GM12873 (cell line): ENCODE measurements at regions not wholly inside any gene's neighbourhood (a gene's known extent, or its start where the extent isn't known, plus 50 kb on each side); places are given as distances from the start of the nearest gene placed in this dataset.

ENCODE experiments used
- TF ChIP-seq, protein P1 (sequence below): IDR thresholded peaks from 2 replicates; pipeline ENCODE4 v1.5.1; 2012; ENCODE audit warnings: low read depth, mild to moderate bottlenecking, moderate library complexity, low read length, control low read depth; ENCODE audit not compliant: insufficient read depth; ENCODE audit errors: missing control alignments

DNA sequence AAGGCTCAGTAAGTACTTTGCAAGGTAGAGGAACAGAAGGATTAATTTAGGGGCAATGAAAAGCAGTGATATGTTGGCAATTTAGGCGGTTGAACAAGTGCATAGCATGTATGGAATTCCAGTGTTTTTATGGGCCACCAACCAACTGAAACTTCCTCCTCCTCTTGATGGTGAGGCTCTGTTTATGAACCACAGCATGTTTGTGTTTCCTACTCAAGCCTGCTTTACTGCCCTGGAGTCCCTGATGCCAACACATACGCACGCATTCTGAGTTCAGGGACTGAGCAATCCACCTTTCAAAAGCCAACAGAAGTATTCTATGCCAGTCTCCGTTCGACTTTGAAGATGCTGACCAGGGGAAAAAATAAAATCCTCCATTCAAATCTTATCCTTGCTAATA is 417.5 kb downstream of the EFNA5 start:
- TF ChIP-seq, protein P1, sequence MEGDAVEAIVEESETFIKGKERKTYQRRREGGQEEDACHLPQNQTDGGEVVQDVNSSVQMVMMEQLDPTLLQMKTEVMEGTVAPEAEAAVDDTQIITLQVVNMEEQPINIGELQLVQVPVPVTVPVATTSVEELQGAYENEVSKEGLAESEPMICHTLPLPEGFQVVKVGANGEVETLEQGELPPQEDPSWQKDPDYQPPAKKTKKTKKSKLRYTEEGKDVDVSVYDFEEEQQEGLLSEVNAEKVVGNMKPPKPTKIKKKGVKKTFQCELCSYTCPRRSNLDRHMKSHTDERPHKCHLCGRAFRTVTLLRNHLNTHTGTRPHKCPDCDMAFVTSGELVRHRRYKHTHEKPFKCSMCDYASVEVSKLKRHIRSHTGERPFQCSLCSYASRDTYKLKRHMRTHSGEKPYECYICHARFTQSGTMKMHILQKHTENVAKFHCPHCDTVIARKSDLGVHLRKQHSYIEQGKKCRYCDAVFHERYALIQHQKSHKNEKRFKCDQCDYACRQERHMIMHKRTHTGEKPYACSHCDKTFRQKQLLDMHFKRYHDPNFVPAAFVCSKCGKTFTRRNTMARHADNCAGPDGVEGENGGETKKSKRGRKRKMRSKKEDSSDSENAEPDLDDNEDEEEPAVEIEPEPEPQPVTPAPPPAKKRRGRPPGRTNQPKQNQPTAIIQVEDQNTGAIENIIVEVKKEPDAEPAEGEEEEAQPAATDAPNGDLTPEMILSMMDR: no peak

DNA sequence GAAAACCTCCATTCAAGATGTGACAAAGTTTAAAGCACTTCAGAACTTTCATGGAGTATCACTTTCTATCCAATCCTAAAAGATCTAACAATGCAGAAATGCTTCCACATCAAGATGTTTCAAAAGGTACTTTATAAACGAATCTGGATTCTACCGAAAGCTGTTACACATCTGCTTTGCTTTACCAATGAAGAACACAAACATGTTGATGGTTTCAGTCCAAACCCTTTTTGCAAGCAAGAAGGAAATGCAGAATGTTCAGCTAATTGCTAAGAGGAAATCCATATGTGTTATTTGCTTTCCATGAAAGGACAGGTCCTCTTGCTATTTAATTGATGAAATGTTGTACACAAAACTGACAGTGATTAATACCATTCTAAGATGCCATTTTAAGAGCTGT is 419.6 kb downstream of the EFNA5 start:
- TF ChIP-seq, protein P1: no peak

DNA sequence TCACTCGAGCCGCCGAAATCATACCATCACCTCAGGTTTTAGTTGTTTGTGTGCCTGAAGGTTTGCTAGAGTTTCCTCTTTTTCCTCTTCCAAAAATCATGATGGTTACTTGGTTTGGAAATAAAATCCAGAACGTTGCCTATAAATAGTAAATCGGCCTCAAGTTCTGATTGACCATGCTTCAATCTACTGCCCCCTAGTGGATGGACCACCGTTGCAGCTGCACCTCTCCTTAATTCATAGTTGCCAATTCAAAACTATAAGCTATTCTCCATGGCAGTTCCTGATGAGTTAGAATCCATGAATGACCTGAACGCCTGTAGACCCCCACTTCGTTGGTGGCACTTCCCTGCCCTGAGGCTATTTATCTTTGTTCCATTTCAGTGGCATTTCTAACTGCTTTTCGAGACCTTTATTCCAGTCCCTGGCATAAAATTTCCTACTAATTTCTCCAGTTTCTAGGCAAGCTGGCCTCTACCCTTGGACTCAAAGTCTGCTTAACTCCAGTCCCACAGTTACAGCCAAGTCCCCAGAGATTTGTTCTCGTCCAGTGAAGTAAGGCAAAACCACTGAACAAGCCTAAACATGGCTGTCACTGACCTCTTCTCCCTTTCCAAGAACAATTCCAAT is 422.6 kb downstream of the EFNA5 start:
- TF ChIP-seq, protein P1: peak; percentile 87

DNA sequence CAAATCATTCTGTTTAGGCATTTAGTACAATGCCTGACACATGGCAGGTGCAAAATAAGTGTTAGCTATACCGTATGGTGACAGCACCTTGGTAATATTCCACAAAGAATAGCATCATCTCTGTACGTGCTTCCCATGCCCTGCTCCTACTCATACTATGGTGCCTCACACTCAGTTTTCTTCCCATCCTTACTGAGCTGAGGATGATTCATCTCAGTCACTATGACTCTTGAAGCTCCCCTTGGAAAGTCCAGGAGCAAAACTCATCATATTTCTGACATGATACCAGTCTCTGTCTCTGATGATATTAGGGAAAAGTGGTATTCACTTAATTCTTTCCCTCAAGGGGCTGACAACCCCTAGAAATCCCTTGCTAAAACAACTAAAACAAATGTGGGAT is 423.3 kb downstream of the EFNA5 start:
- TF ChIP-seq, protein P1: no peak

DNA sequence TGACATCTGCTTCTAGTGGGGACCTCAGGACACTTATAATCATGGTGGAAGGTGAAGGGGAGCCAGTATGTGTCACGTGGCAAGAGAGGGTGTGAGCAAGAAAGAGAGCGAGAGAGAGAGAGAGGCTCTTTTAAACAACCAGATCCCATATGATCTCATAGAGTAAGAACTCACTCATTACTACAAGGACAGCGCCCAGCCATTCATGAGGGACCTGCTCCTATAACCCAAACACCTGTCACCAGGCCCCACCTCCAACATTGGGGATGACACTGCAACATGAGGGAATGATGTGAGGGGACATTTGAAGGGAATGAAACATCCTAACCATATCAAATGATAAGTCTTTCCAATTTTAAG is 427.5 kb downstream of the EFNA5 start:
- TF ChIP-seq, protein P1: no peak

DNA sequence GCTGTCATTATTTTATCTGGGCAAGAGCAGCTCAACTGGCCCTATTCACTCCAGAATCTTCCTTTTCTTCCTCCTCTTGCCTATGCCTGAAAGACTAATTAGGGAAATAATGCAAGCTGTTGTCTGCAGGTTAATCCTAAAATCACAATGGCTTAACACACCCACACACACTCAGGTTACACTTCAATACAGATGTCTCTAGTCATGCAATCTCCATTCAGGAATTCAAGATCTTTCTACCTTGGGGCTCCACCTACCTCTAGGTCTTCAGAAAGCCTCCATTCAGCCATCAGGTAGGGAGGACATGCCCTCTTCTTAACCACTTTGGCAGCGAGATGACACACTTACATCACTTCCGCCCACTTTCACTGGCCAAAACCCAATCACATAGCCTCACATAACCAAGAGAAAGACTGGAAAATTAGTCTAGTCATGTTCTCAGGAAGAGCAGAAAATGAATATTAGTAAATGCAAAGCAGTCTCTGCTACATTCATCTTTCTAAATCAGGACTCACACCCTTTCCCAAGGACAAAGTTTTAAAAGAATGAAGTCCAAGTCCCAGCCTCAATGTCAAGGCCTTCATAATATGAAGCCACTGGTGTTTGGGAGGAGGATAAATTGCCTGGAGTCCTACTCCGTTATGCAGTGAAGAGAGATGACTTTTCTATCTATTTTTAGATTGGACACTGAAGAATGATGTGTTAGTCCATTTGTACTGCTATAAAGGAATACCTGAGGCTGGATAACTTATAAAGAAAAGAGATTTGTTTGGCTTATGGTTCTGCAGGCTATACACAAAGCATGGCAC is 428.1 kb downstream of the EFNA5 start:
- TF ChIP-seq, protein P1: no peak

DNA sequence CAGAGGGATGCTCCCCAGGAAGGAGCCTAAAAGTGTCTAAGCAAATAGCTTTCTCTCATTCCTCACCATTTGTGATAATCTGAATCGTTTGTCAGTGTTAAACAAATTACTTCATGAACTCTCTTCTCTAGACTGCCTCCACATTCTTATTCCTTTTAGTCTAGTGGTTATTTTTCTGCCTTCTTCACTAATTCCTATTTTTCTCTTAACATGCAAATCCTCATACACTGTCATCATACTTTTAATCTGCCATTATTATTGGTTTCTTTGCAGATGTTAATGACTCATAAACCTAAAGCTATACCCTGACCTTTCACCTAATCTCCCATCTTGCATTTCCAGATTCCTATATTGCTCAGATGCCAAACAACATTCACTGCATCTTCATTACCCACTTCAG is 428.9 kb downstream of the EFNA5 start:
- TF ChIP-seq, protein P1: no peak
